HG03066 (cell line): ENCODE measurements at regions not wholly inside any gene's neighbourhood (a gene's known extent, or its start where the extent isn't known, plus 50 kb on each side); places are given as distances from the start of the nearest gene placed in this dataset.
"Not testable (repeated sequence)": the region's sequence is repeated elsewhere in the genome, so short reads cannot be mapped to it uniquely, and the experiment has no call there.

Source experiments
- ATAC-seq: cut with Tn5 transposase; IDR thresholded peaks from one replicate; pipeline ENCODE4 v1.9.1; 2021; ENCODE audit warnings: low read depth; ENCODE audit not compliant: unreplicated experiment

DNA sequence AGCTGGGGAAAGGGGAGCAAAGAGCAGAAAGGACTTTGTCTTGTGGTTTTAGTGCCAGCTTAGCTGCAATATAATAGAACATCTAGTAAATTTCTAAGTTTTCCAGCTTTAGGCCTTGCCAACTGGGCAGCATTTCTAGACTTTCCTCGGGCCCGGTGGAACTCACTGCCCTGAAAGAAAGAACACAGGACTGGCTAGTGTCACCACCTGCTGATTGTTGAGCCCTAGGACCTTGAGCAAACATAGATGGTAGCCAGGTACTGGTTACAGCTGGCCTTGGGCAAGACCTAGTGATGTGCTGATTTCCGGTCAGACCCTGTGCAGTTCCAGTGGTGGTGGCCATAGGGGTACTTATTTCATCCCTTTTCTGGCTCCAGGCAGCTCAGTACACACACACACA, 753.2 kb upstream of the B3GALT2 start:
- ATAC-seq: no peak

GRCh38 chr1:193937308-193937707, 750.9 kb upstream of the B3GALT2 start:
- no peak for ATAC-seq

DNA sequence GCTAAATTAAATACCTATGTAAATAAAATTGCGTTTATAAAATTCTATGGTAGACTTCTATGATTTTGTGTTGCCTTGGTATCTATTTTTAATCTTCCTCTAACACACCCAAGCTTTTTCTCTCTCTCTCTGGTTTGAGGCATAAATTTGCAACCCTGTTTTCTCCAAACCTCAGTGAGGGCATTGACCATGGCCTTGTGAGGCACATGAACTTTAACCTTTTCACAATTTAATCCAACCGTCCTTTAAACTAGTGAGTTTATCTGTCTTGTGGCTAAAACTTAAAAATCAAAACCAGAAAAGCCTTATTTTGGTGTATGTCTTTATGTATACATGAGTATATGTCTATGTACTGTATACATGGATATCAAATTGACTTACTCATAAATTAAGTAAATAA, 746.6 kb upstream of the B3GALT2 start:
- no peak for ATAC-seq

- no peak for ATAC-seq
Observed at GRCh38 chr1:193931356-193931755, 744.9 kb upstream of the B3GALT2 start.

GRCh38 chr1:193929374-193930033, 743.1 kb upstream of the B3GALT2 start:
- ATAC-seq: no peak

GRCh38 chr1:193927550-193927949, 741.1 kb upstream of the B3GALT2 start:
- no peak for ATAC-seq

DNA sequence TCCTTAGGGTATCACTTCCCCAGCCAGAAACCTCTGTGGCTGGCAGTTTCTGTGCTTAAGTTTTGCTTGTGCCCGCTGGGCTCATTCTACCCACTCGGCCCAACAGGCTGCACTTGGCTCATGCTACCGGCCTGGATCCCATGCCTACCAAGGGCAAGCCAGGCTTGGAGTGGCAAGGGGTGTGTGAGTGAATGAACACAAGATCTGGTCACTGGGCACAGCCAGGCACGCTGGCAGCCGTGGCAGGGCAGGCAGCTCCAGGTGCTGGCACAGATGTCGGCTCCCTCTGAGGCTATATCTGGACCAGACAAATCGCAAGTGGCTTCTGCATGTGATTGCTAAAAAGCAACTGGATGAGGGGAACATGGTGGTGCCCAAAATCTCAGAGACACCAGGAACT, 740.5 kb upstream of the B3GALT2 start:
- ATAC-seq: no peak

- no peak for ATAC-seq
Observed at GRCh38 chr1:193919827-193920226, 733.4 kb upstream of the B3GALT2 start.

DNA sequence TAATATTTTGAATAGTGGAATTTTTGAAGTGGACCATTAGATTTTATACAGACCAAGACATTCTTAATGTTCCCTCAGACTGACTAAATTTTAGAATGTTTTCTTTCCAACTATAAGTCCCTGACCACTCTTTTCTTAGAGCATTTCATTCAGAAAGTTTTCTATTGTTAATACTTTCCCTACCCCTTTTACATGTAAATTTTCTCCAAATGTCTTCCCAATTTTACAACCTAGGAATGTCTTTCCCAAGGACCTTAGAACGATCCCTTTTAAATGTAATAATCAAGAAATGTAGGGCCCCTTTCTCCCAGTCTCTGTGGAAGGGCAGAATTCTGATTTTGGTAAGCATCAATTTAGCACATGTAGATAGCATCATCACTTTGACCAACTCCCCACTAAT, 730.0 kb upstream of the B3GALT2 start:
- ATAC-seq: no peak

DNA sequence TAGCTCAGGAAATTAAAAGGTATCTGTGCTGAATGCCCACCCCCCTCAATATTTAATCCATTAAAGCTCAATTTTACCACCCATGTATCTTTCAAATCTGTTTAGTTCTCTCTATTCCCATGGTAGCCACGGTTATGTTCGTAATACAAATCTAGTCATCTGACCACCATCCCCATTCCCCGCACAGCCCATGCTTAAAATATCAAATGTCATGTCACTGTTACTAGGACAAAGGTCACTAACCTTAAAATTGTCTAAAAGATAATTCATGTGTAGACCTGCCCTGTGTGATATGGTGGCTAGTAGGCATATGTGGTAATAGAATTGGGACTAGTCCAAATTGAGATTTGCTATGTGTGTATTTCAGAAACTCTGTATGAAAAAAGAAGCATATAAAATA, 728.5 kb upstream of the B3GALT2 start:
- ATAC-seq: no peak

DNA sequence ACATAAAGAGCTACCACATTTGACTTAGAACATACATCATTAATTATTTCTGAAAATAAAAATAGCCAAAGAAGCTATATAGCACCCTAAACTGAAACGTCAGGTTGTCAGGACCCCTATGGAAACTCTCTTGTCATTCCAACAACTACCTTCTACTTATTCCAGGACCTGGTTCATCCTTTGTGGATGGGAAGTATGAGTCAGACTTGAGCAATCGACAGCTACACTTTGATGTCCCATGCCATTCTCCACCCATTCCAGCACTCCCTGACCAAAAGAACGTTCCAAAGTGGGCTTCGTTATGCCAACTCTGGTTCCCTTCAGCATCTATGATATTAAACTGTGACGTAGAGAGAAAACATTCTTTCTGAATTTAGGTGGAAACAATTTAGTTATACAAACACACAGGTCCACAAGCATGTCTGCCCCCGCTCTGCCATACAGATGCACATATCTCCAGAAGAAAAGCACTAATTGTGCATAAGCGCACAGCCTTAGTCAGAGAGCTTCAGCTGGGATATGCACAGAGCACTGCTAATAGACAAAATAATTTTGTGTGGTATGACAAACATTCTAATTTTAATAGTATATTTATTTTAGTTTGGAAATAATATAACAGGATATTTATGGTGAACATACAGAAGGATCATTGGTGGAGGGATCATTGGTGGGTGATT, 723.1 kb upstream of the B3GALT2 start:
- no peak for ATAC-seq

GRCh38 chr1:193905288-193906085, 719.1 kb upstream of the B3GALT2 start:
- ATAC-seq: no peak

DNA sequence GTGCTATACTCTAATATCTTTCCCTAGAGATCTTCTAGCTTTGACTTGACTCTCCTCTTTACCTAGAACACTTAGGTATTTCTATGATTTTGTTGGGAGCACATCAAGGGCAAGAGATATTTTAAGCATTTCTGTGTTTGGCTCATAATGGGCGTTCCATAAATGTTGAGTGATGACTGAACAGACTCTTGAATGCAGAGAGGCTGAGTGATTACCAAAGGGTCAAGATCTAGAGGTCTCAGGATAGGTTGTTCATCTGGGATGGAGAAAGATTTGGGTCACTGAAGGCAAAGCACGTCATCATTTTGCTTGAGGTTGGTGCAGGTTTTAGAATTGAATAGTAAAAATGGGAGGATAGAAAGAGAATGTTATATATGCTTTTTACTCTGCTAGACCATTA, 705.4 kb upstream of the B3GALT2 start:
- no peak for ATAC-seq

DNA sequence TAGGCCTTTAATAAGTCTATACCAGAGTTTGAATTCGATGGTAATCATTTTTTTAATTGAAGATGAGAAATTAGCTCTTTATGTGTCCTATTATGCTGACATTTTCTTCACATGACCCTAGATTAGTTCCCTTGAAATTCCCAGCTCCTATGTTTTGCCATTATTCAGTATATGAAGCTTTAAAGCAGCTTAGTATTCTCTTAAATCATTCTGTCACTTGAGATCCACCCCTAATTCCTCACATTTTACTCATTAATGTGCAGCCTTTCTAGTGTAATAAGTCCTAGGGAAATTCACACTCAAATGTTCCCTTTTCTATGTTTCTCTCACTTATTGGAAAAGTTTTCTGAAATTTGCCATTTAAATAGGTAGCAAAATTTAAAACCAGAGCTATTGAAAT, 704.5 kb upstream of the B3GALT2 start:
- no peak for ATAC-seq

DNA sequence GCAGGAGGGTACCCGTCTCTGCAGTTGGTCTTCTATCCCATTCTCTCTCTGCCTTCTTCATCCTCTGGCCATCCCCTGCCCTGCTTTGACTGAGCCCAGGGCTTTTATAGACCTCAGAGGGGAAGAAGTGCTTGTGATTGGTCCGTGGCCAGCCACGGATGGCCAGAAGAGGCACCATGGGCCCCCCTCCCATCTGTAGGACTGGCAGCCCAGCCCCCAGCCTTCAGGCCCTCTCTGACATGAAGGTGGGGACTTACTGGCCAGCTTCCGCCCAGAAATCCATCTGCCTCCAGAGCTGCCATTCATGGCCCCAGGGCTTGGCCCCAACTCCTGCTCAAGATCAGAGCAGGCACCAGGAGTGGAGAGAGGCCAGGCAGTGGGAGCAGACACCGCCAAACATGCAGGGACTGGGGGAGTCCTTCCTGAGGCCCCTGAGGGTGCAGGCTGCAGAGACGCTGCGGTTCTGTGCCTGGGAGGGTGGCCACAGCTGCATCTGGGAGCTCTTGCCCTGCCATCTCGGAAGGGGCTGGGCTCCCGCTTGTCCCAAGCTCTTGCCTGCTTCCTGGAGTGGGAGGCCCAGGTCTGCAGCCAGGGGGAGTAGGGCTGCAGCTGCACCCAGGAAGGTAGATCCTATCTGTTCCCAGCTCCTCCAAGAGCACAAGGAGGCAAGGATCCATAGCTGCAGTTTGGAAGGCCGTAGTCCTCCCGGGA, 698.6 kb upstream of the B3GALT2 start:
- no peak for ATAC-seq

DNA sequence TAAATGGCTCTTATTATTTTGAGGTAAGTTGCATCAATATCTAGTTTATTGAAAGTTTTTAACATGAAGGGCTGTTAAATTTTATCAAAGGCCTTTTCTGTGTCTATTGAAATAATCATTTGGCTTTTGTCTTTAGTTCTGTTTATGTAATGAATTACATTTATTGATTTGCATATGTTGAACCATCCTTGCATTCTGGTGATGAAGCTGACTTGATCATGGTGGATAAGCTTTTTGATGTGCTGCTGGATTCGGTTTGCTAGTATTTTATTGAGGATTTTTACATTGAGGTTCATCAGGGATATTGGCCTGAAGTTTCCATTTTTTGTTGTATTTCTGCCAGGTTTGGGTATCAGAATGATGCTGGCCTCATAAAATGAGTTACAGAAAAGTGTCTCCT, 691.5 kb upstream of the B3GALT2 start:
- ATAC-seq: not testable (repeated sequence)

- no peak for ATAC-seq
Observed at GRCh38 chr1:193868425-193868824, 682.0 kb upstream of the B3GALT2 start.

GRCh38 chr1:193856261-193856660, 669.8 kb upstream of the B3GALT2 start:
- ATAC-seq: no peak

GRCh38 chr1:193850745-193851144, 664.3 kb upstream of the B3GALT2 start:
- ATAC-seq: no peak

- ATAC-seq: no peak
Observed at GRCh38 chr1:193846876-193847604, 660.6 kb upstream of the B3GALT2 start.
